ENCODE measurements at regions not wholly inside any gene's neighbourhood (a gene's known extent, or its start where the extent isn't known, plus 50 kb on each side); places are given as distances from the start of the nearest gene placed in this dataset.

GRCh38 chr11:69879729-69880005 is 60.5 kb upstream of the FGF3 start:
- Histone ChIP-seq H3K4me3 (ENCODE audit: low read length) (no peak overlapping the region), H3K9ac (ENCODE audit: low read depth, low read length) (no peak overlapping the region), H3K27me3 (ENCODE audit: control insufficient read depth, insufficient read depth, low read length) (peaks cover 68% of the 10 kb centered on the region), H3K9me3 (replicated peaks; ENCODE audit: low read length) (no peaks in the 10 kb centered on the region), H3K4me2 (ENCODE audit: low read length) (no peak overlapping the region), H3K36me3 (ENCODE audit: insufficient read depth, low read length) (no peaks in the 10 kb centered on the region), H3K4me1 (ENCODE audit: control insufficient read depth, insufficient read depth, low read length) (no peaks in the 10 kb centered on the region)

DNA sequence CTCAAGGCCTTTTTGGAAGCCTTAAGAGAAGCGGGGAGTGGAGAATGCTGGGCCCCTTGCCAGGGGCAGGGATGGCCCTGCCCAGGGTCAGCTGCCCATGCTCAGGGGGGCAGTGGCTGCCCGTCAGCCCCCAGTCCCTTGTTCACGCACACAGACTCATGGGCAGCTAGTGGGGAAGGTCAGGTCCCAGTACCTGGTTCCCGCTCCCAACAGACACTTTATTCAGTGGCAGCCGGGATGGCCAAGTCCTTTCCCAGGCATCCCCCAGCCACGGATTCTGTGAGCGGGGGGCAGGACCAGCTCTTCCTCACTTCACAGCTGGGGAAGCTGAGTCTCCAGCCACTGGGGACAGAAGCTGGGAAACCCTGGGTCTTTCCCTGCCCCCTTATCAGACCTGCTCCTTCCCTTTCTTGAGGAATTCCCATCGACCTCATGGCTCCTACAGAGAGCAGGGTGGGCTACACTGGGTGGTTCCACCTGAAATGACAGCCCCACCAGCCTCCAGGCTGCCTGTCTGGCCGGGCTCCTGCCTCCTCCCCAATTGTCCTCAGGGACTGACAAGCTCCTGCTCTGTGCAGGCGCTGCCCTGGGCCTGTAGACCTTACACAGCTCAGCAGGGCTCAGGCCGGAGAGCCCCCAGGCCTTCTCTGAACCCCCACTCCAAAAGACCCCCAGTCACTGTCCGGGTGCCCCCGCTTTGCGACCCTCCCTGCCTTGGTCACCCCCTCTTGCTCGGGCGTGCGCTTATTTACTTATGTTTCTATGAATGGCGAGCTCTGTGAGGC is 61.0 kb upstream of the FGF3 start:
- peaks cover 63% of the 10 kb centered on the region for H3K27me3 ChIP-seq (ENCODE audit: control insufficient read depth, insufficient read depth, low read length)
- H3K4me3 ChIP-seq (ENCODE audit: low read length) = no peak overlapping the region
- H3K9me3 ChIP-seq (replicated peaks; ENCODE audit: low read length) = no peaks in the 10 kb centered on the region
- no peak overlapping the region for H3K4me2 ChIP-seq (ENCODE audit: low read length)
- H3K9ac ChIP-seq (ENCODE audit: low read depth, low read length) = no peak overlapping the region
- H3K4me1 ChIP-seq (ENCODE audit: control insufficient read depth, insufficient read depth, low read length) = no peaks in the 10 kb centered on the region
- H3K36me3 ChIP-seq (ENCODE audit: insufficient read depth, low read length) = no peaks in the 10 kb centered on the region

GRCh38 chr11:69880826-69881445 is 61.7 kb upstream of the FGF3 start:
- no peaks in the 10 kb centered on the region for H3K36me3 ChIP-seq (ENCODE audit: insufficient read depth, low read length)
- H3K4me2 ChIP-seq (ENCODE audit: low read length) = no peak overlapping the region
- H3K4me3 ChIP-seq (ENCODE audit: low read length) = no peak overlapping the region
- H3K27me3 ChIP-seq (ENCODE audit: control insufficient read depth, insufficient read depth, low read length) = peaks cover 58% of the 10 kb centered on the region
- no peaks in the 10 kb centered on the region for H3K9me3 ChIP-seq (replicated peaks; ENCODE audit: low read length)
- no peak overlapping the region for H3K9ac ChIP-seq (ENCODE audit: low read depth, low read length)
- H3K4me1 ChIP-seq (ENCODE audit: control insufficient read depth, insufficient read depth, low read length) = no peaks in the 10 kb centered on the region

DNA sequence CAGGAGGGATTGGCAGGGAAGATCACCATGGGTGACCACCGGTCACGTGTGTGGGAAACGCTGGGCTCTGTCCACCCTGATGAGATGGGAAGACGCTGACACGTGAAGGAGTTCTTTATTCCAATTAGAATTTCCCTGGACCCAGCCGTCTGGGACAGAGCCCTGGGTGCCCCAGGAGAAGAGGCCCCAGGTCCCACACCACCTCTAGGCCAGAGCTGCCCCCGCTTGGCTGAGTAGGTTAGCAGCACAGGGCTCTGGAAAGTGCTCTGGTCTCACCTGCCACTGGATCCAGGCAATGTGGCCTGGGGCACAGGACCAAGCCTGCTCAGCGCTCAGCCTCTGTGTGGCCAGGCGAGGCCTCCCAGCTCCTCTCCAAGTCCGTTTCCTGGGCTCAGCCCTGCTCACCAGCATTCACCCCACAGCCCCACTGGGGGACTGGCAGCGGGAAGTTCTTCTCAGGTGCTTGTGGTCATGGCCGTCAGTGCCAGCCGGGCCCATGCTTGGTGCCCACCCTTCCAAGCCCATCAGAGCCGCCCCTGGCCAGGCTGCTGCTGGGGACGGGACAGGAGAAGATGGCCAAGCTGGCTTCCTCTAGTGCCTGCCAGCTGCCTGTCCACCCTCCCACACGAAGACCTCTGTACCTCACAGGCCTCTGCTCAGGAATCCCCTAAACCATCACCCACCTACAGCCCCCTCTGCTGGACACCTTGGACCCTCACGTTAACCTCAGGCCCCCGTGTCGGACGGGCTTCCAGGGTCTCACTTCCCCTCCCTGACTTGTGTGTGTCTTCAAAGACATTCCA is 62.5 kb upstream of the FGF3 start:
- no peak overlapping the region for H3K4me2 ChIP-seq (ENCODE audit: low read length)
- no peak overlapping the region for H3K4me3 ChIP-seq (ENCODE audit: low read length)
- no peaks in the 10 kb centered on the region for H3K9me3 ChIP-seq (replicated peaks; ENCODE audit: low read length)
- no peaks in the 10 kb centered on the region for H3K36me3 ChIP-seq (ENCODE audit: insufficient read depth, low read length)
- H3K27me3 ChIP-seq (ENCODE audit: control insufficient read depth, insufficient read depth, low read length) = peaks cover 55% of the 10 kb centered on the region
- H3K9ac ChIP-seq (ENCODE audit: low read depth, low read length) = no peak overlapping the region
- H3K4me1 ChIP-seq (ENCODE audit: control insufficient read depth, insufficient read depth, low read length) = no peaks in the 10 kb centered on the region

DNA sequence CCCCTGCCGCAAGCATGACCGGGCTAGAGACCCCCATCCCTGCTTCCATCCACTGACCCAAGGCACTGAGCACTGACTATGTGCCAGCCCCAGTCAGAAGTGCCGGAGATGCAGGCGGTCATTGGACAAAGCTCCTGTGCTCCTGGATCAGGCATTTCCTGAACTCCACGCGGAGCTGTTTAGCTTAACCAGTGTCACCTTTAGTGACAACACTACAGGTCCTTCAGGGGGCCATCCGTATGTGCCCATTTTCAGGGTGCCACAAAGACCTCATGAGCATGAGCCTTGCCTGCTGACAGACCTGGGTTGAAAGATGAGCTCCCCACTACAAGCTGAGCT is 63.0 kb upstream of the FGF3 start:
- H3K9me3 ChIP-seq (replicated peaks; ENCODE audit: low read length) = no peaks in the 10 kb centered on the region
- H3K4me1 ChIP-seq (ENCODE audit: control insufficient read depth, insufficient read depth, low read length) = no peaks in the 10 kb centered on the region
- no peaks in the 10 kb centered on the region for H3K36me3 ChIP-seq (ENCODE audit: insufficient read depth, low read length)
- no peak overlapping the region for H3K9ac ChIP-seq (ENCODE audit: low read depth, low read length)
- no peak overlapping the region for H3K4me2 ChIP-seq (ENCODE audit: low read length)
- H3K27me3 ChIP-seq (ENCODE audit: control insufficient read depth, insufficient read depth, low read length) = peaks cover 52% of the 10 kb centered on the region
- no peak overlapping the region for H3K4me3 ChIP-seq (ENCODE audit: low read length)

DNA sequence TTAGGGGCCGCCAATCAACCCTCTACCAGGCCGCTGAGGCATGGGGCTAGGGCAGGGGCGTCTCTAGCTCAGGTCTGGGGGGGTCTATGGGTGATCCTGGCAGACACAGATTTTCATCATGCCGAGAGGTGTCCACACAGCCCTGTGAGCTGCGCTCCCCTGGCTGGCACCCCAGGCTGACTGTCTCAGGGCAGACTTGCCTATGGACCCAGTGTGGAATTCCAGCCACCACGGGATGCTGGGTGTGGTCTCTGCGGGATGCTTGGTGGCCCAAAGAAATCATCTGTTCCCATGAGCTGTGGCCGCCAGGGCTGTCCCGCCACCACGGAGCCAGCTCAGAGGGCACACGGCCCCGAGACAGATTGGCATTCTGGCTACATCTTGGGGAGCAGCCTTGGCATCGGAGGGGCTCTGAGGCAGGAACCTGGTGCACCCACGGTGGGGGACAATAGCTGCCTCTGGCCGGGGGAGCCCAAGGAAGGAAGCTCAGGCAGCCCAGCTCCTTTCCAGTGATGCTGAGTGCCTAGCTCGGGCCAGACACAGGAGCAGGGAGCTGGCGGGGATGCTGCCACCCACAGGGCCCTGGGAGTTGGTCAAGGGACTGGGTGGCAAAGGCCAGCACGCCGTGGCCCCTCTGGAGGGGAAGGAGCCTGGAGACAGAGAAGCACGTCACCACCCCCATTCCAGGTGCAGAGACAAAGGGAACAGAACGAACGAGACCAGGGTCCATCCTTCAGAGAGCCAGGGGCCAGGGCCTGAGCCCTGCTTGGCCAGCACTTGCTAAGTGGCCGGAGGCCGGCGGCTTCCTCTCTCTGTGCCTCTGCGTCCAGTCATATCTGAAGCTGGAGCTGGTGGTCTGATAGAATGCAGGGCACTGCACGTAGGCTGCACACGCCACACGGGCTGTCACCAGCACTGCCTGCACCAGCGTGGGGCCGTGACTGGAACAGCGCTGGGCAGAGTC is 64.4 kb upstream of the FGF3 start:
- Histone ChIP-seq H3K36me3 (ENCODE audit: insufficient read depth, low read length) (no peaks in the 10 kb centered on the region), H3K4me2 (ENCODE audit: low read length) (no peak overlapping the region), H3K4me3 (ENCODE audit: low read length) (no peak overlapping the region), H3K9ac (ENCODE audit: low read depth, low read length) (no peak overlapping the region), H3K9me3 (replicated peaks; ENCODE audit: low read length) (no peaks in the 10 kb centered on the region), H3K4me1 (ENCODE audit: control insufficient read depth, insufficient read depth, low read length) (no peaks in the 10 kb centered on the region), H3K27me3 (ENCODE audit: control insufficient read depth, insufficient read depth, low read length) (peaks cover 50% of the 10 kb centered on the region)

- Histone ChIP-seq H3K36me3 (ENCODE audit: insufficient read depth, low read length) (no peaks in the 10 kb centered on the region), H3K4me3 (ENCODE audit: low read length) (no peak overlapping the region), H3K9ac (ENCODE audit: low read depth, low read length) (no peak overlapping the region), H3K27me3 (ENCODE audit: control insufficient read depth, insufficient read depth, low read length) (peaks cover 49% of the 10 kb centered on the region), H3K9me3 (replicated peaks; ENCODE audit: low read length) (no peaks in the 10 kb centered on the region), H3K4me2 (ENCODE audit: low read length) (no peak overlapping the region), H3K4me1 (ENCODE audit: control insufficient read depth, insufficient read depth, low read length) (no peaks in the 10 kb centered on the region)
Measured at GRCh38 chr11:69884286-69884685, 65.1 kb upstream of the FGF3 start.

DNA sequence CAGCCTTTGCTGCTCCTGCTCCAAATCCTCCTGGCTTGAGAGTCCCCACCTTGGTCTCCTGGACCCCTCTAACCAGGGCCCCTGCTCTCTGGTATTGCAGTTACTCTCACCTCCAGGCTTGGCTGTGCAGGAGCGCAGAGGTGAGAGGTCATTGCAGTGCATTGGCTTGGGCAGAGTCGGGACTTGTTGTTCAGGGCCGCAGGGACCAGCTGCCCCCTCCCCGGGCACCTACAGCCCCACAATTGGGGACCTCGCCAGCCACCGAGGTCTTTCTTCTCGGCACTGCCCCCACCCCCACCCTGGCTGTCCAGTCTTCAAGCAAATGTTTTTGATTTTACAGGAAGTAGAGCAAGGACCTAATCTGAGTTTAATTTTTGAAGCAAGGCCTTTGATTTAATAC is 65.5 kb upstream of the FGF3 start:
- Histone ChIP-seq H3K27me3 (ENCODE audit: control insufficient read depth, insufficient read depth, low read length) (peaks cover 53% of the 10 kb centered on the region), H3K4me2 (ENCODE audit: low read length) (no peak overlapping the region), H3K4me1 (ENCODE audit: control insufficient read depth, insufficient read depth, low read length) (no peaks in the 10 kb centered on the region), H3K4me3 (ENCODE audit: low read length) (no peak overlapping the region), H3K9me3 (replicated peaks; ENCODE audit: low read length) (no peaks in the 10 kb centered on the region), H3K36me3 (ENCODE audit: insufficient read depth, low read length) (no peaks in the 10 kb centered on the region), H3K9ac (ENCODE audit: low read depth, low read length) (no peak overlapping the region)

DNA sequence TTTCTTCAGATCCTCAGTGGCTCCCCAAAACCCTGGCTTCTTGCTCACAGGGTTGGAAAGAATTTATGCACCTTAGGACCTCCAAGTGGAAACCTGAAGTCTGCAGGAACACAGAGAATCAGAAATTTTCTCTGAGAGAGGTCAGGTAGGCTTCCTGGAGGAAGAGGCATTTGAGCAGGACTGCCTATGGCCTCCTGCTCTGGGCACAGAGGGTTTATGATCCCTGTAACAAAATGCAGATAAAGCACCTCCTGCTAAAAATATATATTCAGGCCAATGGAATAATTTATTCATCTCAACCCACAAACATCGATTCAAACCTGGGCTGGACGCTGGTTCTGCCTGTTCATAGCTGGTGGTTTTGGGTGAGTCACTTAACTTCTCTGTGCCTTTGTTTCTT is 68.1 kb upstream of the FGF3 start:
- H3K4me2 ChIP-seq (ENCODE audit: low read length) = no peak overlapping the region
- peaks cover 51% of the 10 kb centered on the region for H3K27me3 ChIP-seq (ENCODE audit: control insufficient read depth, insufficient read depth, low read length)
- H3K36me3 ChIP-seq (ENCODE audit: insufficient read depth, low read length) = no peaks in the 10 kb centered on the region
- H3K9me3 ChIP-seq (replicated peaks; ENCODE audit: low read length) = no peaks in the 10 kb centered on the region
- no peak overlapping the region for H3K9ac ChIP-seq (ENCODE audit: low read depth, low read length)
- H3K4me3 ChIP-seq (ENCODE audit: low read length) = no peak overlapping the region
- no peaks in the 10 kb centered on the region for H3K4me1 ChIP-seq (ENCODE audit: control insufficient read depth, insufficient read depth, low read length)

DNA sequence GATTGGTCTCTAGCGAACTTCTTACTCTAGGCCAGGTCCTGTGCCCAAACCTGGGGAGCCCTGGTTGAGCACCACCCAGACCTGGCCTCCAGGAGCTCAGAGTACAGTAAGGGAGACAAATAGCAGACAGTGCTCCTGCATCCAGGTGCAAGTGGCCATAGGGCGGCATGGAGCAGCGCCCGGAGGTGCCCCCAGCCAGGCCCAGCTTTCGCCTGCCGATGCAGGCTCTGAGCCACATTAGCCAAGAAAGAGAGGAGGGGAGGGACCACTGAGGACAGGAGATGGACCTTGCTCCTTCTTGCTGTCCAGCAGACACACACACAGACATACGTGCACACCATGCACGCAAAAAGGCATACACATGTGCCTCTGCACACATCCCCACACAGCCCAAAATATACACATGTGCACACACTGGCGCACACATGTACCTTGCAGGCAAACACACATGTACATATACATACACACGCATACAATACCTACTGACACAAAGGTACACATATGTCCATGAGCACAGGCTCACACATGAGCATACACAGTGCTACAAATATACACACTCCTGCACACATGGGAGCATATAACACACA is 68.7 kb upstream of the FGF3 start:
- Histone ChIP-seq H3K4me2 (ENCODE audit: low read length) (no peak overlapping the region), H3K4me1 (ENCODE audit: control insufficient read depth, insufficient read depth, low read length) (no peaks in the 10 kb centered on the region), H3K27me3 (ENCODE audit: control insufficient read depth, insufficient read depth, low read length) (peaks cover 51% of the 10 kb centered on the region), H3K9me3 (replicated peaks; ENCODE audit: low read length) (no peaks in the 10 kb centered on the region), H3K9ac (ENCODE audit: low read depth, low read length) (no peak overlapping the region), H3K36me3 (ENCODE audit: insufficient read depth, low read length) (no peaks in the 10 kb centered on the region), H3K4me3 (ENCODE audit: low read length) (no peak overlapping the region)

Measured in skeletal muscle satellite cell (primary cell).